Loucy (cell line): ENCODE measurements at regions not wholly inside any gene's neighbourhood (a gene's known extent, or its start where the extent isn't known, plus 50 kb on each side); places are given as distances from the start of the nearest gene placed in this dataset.
A peak's percentile ranks its signal among the peaks of the same experiment; 100 is the strongest.

ENCODE experiments used
- H2AFZ ChIP-seq: fragments of 200-600 bp; sonication (generic); 2 replicates; pipeline ENCODE4 v1.6.0; 2016; ENCODE audit warnings: antibody characterized with exemption, mild to moderate bottlenecking, low read length, moderate library complexity
- H3F3A ChIP-seq: fragments of 200-600 bp; 2 replicates; pipeline ENCODE4 v1.6.0; 2016; ENCODE audit warnings: antibody characterized with exemption, low read depth, mild to moderate bottlenecking
- H3K27me3 ChIP-seq: fragments of 200-600 bp; sonication (generic); 2 replicates; pipeline ENCODE4 v1.6.1; 2014; ENCODE audit warnings: low read length, mild to moderate bottlenecking; ENCODE audit not compliant: insufficient read depth, poor library complexity, severe bottlenecking
- H3K36me3 ChIP-seq: fragments of 200-600 bp; sonication (generic); 2 replicates; pipeline ENCODE4 v1.6.1; 2016; ENCODE audit warnings: low read length; ENCODE audit not compliant: insufficient read depth
- H3K4me1 ChIP-seq: fragments of 200-600 bp; sonication (generic); 2 replicates; pipeline ENCODE4 v1.5.1; 2014; ENCODE audit warnings: low read length, mild to moderate bottlenecking; ENCODE audit not compliant: insufficient read depth, poor library complexity, severe bottlenecking
- H3K4me2 ChIP-seq: fragments of 200-600 bp; sonication (generic); 2 replicates; pipeline ENCODE4 v1.6.0; 2014; ENCODE audit warnings: antibody characterized with exemption, low read length, low read depth, mild to moderate bottlenecking; ENCODE audit not compliant: poor library complexity, severe bottlenecking
- H3K4me3 ChIP-seq: fragments of 200-600 bp; sonication (generic); 2 replicates; pipeline ENCODE4 v1.5.1; 2014; ENCODE audit warnings: low read length, mild to moderate bottlenecking, mixed read lengths; ENCODE audit not compliant: poor library complexity, severe bottlenecking
- H3K79me2 ChIP-seq: fragments of 200-600 bp; sonication (generic); 2 replicates; pipeline ENCODE4 v1.6.1; 2014; ENCODE audit warnings: low read length; ENCODE audit not compliant: insufficient read depth
- H3K9ac ChIP-seq: fragments of 200-600 bp; sonication (generic); 2 replicates; pipeline ENCODE4 v1.6.0; 2014; ENCODE audit warnings: mild to moderate bottlenecking, low read depth, low read length, moderate library complexity; ENCODE audit not compliant: poor library complexity, severe bottlenecking
- H3K9me2 ChIP-seq: fragments of 200-600 bp; sonication (generic); replicated peaks from 2 replicates; pipeline ENCODE4 v1.6.1; 2016; ENCODE audit warnings: low read depth, low read length, mixed read lengths
- H3K9me3 ChIP-seq: fragments of 200-600 bp; sonication (generic); 2 replicates; pipeline ENCODE4 v1.6.1; 2014; ENCODE audit warnings: mild to moderate bottlenecking, antibody characterized with exemption, low read length, low read depth; ENCODE audit not compliant: insufficient read depth
- H4K20me1 ChIP-seq: fragments of 200-600 bp; sonication (generic); 2 replicates; pipeline ENCODE4 v1.6.0; 2014; ENCODE audit warnings: antibody characterized with exemption, low read length, mild to moderate bottlenecking; ENCODE audit not compliant: insufficient read depth, poor library complexity, severe bottlenecking
- EZH2phosphoT487 ChIP-seq: fragments of 200-600 bp; IDR thresholded peaks from 2 replicates; pipeline ENCODE4 v1.6.1; 2018; ENCODE audit warnings: antibody characterized with exemption, mild to moderate bottlenecking, moderate library complexity, borderline replicate concordance
- TF ChIP-seq, protein P1 (sequence below): fragments of 200-600 bp; sonication (generic); conservative IDR thresholded peaks from 2 replicates; pipeline ENCODE4 v1.5.1; 2014; ENCODE audit warnings: mild to moderate bottlenecking, antibody characterized with exemption, low read length

DNA sequence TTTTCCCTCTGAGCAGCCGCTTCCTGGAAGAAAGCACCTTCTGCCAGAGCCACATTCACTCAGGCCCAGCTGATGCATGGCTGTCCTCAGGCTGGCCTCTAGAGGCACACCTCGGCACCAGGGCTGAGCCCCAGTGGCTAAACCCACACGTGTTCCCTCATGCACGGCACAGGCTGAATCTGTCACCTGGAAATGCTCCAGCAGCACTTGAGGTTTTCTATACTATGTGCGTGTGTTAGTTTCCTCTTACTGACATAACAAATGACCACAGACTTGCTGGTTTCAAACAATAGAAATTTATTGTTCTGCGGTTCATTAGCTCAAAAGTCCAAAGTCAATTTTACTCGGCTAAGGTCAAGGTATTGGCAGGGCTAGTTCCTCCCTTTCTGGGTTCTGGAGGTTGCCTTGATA lies 141.4 kb downstream of the LRRC70 start:
- Histone ChIP-seq H3K27me3 (no peaks in the 10 kb centered on the region), H3K4me2 (no peak overlapping the region), H3K36me3 (no peaks in the 10 kb centered on the region), H3F3A (no peaks in the 10 kb centered on the region), H3K9me2 (no peaks in the 10 kb centered on the region), H2AFZ (no peak overlapping the region), H3K79me2 (no peaks in the 10 kb centered on the region), H3K9ac (no peak overlapping the region), H3K4me3 (no peak overlapping the region), H3K9me3 (no peaks in the 10 kb centered on the region), H3K4me1 (peaks cover 27% of the 10 kb centered on the region), H4K20me1 (no peaks in the 10 kb centered on the region)
- TF ChIP-seq EZH2phosphoT487 = no peak
- TF ChIP-seq, protein P1, sequence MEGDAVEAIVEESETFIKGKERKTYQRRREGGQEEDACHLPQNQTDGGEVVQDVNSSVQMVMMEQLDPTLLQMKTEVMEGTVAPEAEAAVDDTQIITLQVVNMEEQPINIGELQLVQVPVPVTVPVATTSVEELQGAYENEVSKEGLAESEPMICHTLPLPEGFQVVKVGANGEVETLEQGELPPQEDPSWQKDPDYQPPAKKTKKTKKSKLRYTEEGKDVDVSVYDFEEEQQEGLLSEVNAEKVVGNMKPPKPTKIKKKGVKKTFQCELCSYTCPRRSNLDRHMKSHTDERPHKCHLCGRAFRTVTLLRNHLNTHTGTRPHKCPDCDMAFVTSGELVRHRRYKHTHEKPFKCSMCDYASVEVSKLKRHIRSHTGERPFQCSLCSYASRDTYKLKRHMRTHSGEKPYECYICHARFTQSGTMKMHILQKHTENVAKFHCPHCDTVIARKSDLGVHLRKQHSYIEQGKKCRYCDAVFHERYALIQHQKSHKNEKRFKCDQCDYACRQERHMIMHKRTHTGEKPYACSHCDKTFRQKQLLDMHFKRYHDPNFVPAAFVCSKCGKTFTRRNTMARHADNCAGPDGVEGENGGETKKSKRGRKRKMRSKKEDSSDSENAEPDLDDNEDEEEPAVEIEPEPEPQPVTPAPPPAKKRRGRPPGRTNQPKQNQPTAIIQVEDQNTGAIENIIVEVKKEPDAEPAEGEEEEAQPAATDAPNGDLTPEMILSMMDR = peak; percentile 71

DNA sequence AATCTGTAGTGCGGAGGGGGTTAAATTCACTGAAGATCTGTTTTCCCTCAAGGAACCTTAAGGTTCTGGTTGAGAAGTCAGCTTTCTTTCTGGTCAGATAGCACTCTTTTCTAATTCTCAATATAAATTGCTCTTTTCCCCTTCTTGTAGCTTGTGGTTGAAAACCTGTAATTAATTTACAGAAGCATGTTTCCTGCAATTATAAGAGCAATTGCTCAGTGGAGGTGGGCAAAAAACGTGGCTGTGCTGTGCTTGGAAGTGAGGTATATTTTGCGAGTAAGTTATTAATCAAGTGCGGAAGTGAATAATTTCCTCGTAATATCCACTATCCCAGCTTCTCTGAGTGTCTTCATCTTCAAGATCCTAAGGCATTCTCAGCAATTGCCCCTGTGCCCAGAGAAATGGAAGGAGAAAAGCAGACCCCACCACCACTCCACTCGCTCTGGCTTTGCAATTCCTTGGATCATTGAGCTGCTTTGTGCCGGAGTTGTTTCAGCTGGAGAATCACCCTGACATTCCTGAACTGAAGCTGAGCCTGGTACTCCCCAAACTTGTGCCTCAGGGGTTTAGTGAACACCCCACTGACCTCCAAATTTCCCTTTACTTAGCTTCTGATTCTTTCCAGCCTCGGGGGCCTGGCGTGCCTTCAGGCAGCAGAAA lies 140.6 kb downstream of the LRRC70 start:
- Histone ChIP-seq H3K36me3 (no peaks in the 10 kb centered on the region), H3K27me3 (no peaks in the 10 kb centered on the region), H4K20me1 (no peaks in the 10 kb centered on the region), H3K4me3 (no peak overlapping the region), H3K79me2 (no peaks in the 10 kb centered on the region), H2AFZ (0 out of 2 replicates have a peak overlapping the region, but pooled peaks have one; percentile 16), H3F3A (no peaks in the 10 kb centered on the region), H3K4me2 (no peak overlapping the region), H3K9ac (no peak overlapping the region), H3K4me1 (peaks cover 19% of the 10 kb centered on the region), H3K9me3 (no peaks in the 10 kb centered on the region), H3K9me2 (no peaks in the 10 kb centered on the region)
- TF ChIP-seq, protein P1 = no peak
- no peak for TF ChIP-seq EZH2phosphoT487

DNA sequence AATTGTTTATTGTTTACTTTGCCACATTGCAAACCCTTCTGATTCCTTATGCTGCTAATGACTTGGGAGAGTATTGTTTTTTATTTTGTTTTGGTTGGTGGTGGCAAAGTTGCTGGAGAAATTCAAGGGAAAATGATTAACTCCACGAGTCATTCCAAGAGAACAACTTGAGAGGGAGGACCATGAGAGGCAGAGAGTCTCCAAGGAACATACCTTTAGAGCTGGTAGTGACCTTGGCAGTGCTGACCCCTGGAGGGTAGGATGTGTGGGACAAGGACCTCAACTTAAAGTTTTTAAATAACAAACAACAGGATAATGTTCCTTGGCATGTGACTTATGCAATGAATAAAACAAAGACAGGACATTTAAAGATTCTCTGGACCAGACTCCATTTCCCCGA lies 139.7 kb downstream of the LRRC70 start:
- Histone ChIP-seq H3K4me2 (no peak overlapping the region), H3F3A (no peaks in the 10 kb centered on the region), H2AFZ (no peak overlapping the region), H3K36me3 (no peaks in the 10 kb centered on the region), H3K9me2 (no peaks in the 10 kb centered on the region), H3K4me1 (peaks cover 14% of the 10 kb centered on the region), H3K9ac (no peak overlapping the region), H3K9me3 (no peaks in the 10 kb centered on the region), H4K20me1 (no peaks in the 10 kb centered on the region), H3K79me2 (no peaks in the 10 kb centered on the region), H3K27me3 (no peaks in the 10 kb centered on the region), H3K4me3 (no peak overlapping the region)
- TF ChIP-seq EZH2phosphoT487 = no peak
- TF ChIP-seq, protein P1 = peak; percentile 36
